PC-3 (cell line): ENCODE measurements at regions not wholly inside any gene's neighbourhood (a gene's known extent, or its start where the extent isn't known, plus 50 kb on each side); places are given as distances from the start of the nearest gene placed in this dataset.

Source experiments
- CTCF ChIP-seq: fragments of 300-600 bp; sonication (generic); conservative IDR thresholded peaks from 2 replicates; pipeline ENCODE4 v1.5.1; 2017; ENCODE audit warnings: antibody characterized with exemption, low read depth, mild to moderate bottlenecking, low read length
- EZH2 ChIP-seq: fragments of 300-600 bp; sonication (generic); IDR thresholded peaks from one replicate; pipeline ENCODE4 v1.6.1; 2017; ENCODE audit warnings: antibody characterized with exemption, mild to moderate bottlenecking, low read length; ENCODE audit not compliant: unreplicated experiment
- EZH2phosphoT487 ChIP-seq: fragments of 300-600 bp; sonication (generic); IDR thresholded peaks from 2 replicates; pipeline ENCODE4 v1.6.1; 2018; ENCODE audit warnings: mild to moderate bottlenecking, antibody characterized with exemption, low read length, borderline replicate concordance

- TF ChIP-seq CTCF (no peak), EZH2 (no peak), EZH2phosphoT487 (no peak)
Measured at GRCh38 chr1:234836776-234837357, 226.9 kb upstream of the IRF2BP2 start.
